ENCODE measurements at regions not wholly inside any gene's neighbourhood (a gene's known extent, or its start where the extent isn't known, plus 50 kb on each side); places are given as distances from the start of the nearest gene placed in this dataset.

- DNase-seq = no peak
These were observed 219.6 kb downstream of the ARHGAP12 start for GRCh38 chr10:31709028-31709427.

DNA sequence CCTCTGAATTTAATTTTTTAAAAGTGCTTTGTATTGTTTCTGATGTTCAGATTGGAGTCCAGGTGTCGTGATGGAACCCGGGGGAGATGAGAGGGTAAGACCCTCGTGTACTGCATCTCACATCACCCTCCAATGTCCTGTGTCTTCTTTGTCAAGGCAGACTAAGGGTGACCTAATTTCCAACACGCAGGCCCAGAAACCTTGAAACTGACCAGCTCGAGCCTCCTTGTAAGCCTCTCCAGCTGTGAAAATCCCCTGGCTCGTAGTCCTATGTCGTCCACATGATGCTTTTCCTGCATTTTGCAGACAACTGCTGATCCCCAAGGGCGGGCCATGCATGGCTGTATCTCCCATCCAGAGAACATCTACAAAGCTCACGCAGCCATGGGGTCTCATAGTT, 220.2 kb downstream of the ARHGAP12 start:
- no peak for DNase-seq

DNA sequence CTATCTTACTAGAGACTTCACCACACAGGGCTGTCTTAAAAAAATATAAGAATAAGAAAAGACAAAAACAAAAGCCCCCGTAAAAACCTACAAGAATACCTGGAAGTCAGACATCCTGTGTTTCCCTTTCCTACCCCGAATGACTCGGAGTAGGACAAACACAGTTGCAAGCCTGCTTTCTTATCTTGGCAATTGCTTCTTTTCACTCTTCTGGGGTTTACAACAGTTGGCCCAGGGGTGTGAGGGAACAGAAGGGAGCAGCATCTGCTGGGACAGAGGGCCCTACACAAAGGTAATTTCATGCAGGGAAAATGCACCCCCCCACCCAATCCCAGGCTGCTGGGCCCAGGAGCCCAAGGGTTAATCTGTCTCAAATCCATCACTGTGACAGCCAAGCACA, 220.6 kb downstream of the ARHGAP12 start:
- no peak for DNase-seq

GRCh38 chr10:31707093-31708039, 221.3 kb downstream of the ARHGAP12 start:
- DNase-seq = peak; percentile 2 to 45

DNA sequence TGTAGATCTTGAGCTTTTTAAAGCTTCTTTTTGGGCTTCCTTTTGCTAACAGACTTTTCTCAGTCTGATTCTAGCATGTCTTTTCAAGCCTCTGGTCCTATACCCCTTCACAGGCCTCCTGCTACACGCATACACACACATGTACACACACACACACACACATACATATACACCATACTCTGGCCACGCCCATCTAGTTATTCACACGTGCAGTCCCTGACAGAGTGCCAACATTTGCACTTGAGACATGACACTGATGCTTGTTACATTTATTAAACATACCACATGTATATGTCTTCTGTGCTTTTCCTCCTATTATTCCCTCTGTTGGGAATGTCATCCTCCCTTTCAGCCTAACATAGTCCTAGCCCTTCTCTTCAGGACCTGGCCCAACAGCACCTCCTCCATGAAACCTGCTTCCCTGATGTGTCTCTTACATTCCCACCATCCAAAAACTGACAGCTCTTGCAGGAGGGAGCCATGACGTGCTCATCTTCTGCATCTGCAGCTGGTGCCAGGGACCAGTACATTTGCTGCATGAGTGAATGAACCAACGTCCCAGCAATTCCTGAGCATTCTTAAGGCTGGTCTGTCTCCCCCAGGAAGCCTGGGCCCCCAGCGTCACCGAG, 222.1 kb downstream of the ARHGAP12 start:
- DNase-seq = no peak

DNA sequence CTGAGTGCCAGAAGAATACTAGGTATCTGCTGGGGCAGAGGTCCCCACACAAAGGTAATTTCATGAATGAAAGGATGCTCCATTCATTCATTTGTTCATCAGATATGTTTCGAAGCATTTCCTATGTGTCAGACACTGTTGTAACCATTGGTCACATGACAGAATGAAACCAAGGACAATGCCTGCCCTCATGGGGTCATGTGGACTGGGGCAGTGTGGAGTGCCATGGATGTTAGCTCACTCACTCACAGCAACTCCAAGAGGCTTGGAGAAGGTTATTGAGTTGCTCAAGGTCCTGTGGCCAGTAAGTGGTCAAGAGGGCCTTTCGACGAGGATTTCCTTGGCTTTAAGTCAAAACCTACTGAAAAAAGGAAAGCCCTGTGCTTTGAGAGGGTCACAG, 223.5 kb downstream of the ARHGAP12 start:
- DNase-seq = no peak

DNA sequence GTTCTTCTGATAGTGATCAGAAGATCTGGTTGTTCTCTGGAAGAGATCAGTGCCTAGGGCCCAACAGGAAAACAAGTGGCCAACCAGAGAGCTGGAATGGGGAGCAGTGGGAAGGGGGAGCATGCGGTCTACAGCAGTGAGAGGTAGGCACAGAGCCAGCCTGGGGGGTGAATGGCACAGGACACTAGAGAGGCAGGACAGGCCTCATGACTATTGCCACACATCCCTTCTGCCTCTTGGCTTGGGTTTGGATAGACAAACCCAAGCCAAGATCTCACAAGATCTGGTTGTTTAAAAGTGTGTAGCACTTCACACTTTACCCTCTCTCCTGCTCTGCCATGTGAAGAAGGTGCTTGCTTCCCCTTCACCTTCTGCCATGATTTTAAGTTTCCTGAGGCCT, 224.4 kb downstream of the ARHGAP12 start:
- no peak for DNase-seq

GRCh38 chr10:31702954-31703353, 225.7 kb downstream of the ARHGAP12 start:
- no peak for DNase-seq

DNA sequence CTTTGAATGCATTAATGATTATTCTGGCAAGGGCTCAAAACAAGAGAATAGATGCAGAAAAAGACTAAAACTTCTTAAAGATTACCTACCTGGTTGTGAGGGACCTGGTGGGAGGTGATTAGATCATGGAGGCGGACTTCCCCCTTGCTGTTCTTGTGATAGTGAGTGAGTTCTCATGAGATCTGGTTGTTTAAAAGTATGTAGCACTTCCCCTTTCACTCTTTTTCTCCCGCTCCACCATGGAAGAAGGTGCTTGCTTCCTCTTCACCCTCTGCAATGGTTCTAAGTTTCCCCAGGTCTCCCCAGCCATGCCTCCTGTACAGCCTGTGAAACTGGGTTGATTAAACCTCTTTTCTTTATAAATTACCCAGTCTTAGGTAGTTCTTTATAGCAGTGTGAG, 226.6 kb downstream of the ARHGAP12 start:
- DNase-seq = peak in 1 of 2 donors; percentile 21

DNA sequence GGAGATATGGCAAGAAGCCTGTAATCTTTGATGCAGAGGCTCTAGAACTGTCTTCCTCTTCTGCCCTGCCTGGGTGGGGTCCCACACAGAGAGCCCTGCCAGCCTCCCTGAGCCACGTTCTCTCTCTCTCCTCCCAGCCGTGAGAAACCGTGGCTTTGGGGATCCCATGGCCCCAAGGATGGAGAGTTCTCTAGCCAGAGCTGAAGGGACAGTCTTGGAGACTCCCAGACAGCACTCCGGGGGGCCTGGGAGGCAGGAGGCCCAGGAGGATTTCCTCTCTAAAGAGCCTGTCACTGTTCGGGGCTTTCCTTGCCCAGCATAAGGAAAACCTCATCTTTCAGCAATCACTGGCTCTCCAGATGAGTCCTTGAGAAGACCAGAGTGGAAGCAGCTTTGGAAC, 227.1 kb downstream of the ARHGAP12 start:
- no peak for DNase-seq

- DNase-seq = no peak
These were observed 228.4 kb downstream of the ARHGAP12 start for GRCh38 chr10:31700181-31700611.

- no peak for DNase-seq
These were observed 230.3 kb downstream of the ARHGAP12 start for GRCh38 chr10:31698181-31698830.

DNA sequence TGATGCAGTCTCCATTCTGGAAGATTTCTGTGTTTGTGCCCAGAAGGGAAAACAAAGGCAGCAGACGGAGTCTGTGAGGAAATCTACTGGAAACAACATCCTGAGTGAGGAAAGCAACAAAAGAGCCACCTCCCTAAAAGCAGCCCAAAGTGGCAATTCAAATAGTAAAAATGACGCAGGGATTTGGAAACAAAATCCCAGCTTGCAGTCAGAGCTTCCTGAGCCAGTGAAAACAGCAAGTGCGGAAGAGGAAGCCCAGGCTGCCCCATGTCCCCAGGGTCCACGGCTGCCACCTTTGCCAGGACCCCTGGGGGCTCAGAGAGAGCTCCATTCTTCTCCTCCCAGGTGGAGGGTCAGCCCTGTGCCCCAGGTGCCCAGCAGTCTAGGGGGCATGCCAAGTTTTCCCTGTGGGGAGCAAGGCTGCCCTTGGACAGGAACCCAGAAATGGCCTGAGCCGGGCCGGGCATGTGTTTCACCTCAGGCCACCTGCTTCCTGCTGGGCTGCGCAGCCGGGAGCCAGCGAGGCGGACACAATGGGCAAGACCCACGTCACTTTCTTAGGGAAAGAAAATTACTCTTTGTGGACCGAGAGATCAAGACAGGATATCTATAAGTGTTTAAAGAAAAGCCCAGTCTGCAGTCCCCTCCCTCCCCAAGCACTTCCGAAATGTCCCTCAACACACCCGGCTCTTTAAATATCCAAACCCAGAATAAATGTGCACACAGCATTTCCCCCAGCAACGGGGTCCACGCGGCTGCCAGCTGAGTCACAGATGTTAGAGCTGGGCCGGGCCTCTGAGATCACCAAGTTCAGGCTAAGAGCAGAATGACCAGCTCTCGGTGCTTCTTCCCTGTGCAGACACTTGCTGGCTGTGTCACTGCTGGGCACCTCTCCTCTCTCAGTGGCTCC, 231.1 kb downstream of the ARHGAP12 start:
- peak in 1 of 2 donors; percentile 52 for DNase-seq

GRCh38 chr10:31694929-31695837, 233.4 kb downstream of the ARHGAP12 start:
- DNase-seq = no peak

DNA sequence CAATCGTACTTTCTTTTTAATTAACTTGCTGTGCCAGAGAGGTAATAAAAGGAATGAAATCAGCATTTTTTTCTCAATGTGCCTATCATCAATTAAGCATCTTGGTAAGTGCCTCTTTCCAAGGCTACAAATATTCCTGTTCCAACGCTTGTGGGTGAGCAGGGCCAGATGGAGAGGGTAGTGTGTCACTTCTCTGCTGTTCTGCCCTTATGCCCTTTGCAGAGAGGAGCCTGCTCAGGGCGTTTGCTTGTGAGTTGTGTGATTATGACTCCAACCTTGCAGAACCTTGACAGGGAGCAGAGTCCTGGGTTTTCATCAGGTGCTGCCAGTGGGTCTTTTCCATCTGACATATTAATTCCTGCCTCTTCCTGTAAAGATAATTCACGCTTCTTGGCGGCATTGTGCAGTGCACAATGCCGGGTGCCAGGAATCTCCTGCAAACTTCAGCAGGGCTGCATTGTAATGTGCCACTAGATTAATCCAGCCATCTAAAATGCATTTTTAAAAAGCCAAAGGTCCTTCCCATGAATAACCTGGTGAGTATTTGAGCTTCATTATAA, 234.4 kb downstream of the ARHGAP12 start:
- DNase-seq = no peak

DNA sequence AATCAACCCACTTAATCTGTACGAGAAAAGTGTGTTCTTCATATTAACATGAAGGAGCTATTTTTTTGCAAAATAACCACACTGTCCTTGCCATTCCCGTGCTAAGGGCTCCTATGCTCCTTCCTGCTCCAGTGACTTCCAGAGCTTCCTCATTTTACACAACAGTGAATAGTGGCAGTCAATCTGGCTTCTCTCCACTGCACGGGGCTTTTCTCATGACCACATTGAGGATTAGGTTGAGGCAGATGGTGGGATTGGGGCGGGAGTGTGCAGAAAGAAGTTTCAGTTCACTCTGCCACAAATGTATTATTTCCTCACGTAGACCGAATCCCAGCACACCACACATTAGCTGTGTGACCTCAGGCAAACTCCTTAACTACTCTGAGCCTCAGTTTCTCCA, 235.1 kb downstream of the ARHGAP12 start:
- DNase-seq = no peak

DNA sequence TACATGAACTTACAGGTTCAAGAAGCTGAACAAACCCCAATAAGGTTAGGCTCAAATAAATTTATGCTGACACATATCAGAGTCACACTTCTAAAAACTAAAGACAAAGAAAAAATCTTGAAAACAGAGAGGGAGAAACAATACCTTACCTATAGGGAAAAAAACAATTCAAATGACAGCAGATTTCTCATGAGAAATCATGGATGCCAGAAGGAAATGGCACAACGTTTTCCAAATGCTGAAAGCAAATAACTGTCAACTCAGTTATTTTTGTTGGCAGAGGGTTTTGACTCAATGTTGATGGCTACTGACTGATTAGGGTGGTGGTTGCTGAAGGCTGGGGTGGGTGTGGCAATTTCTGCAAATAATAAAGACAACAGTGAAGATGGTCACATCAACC, 239.4 kb downstream of the ARHGAP12 start:
- no peak for DNase-seq

GRCh38 chr10:31687663-31688482, 240.8 kb downstream of the ARHGAP12 start:
- no peak for DNase-seq

- no peak for DNase-seq
These were observed 242.0 kb downstream of the ARHGAP12 start for GRCh38 chr10:31686599-31686998.

GRCh38 chr10:31683682-31684081, 244.9 kb downstream of the ARHGAP12 start:
- DNase-seq = no peak
